HCT116 (cell line): ENCODE measurements at regions not wholly inside any gene's neighbourhood (a gene's known extent, or its start where the extent isn't known, plus 50 kb on each side); places are given as distances from the start of the nearest gene placed in this dataset.
A peak's percentile ranks its signal among the peaks of the same experiment; 100 is the strongest.

Source experiments
- ELF1 ChIP-seq: IDR thresholded peaks from 2 replicates; pipeline ENCODE4 v1.6.1; 2012; ENCODE audit warnings: low read depth, borderline replicate concordance
- EZH2 ChIP-seq: fragments of 200-600 bp; sonication (generic); IDR thresholded peaks from 2 replicates; pipeline ENCODE4 v1.6.1; 2017; ENCODE audit warnings: antibody characterized with exemption, mixed run types
- JUND ChIP-seq: IDR thresholded peaks from 2 replicates; pipeline ENCODE4 v1.6.1; 2012
- POLR2A ChIP-seq: IDR thresholded peaks from 2 replicates; pipeline ENCODE4 v1.7.0; 2011; ENCODE audit warnings: borderline replicate concordance; ENCODE audit not compliant: insufficient read depth, insufficient read length; ENCODE audit errors: extremely low read depth
- POLR2AphosphoS5 ChIP-seq: IDR thresholded peaks from 2 replicates; pipeline ENCODE4 v1.6.1; 2011; ENCODE audit warnings: mild to moderate bottlenecking, low read depth, low read length, moderate library complexity
- SIN3A ChIP-seq: IDR thresholded peaks from 2 replicates; pipeline ENCODE4 v1.6.1; 2012; ENCODE audit warnings: low read depth
- TCF7L2 ChIP-seq: IDR thresholded peaks from 2 replicates; pipeline ENCODE4 v1.7.0; 2011; ENCODE audit warnings: borderline replicate concordance, inconsistent platforms; ENCODE audit not compliant: insufficient read depth, insufficient read length; ENCODE audit errors: extremely low read depth
- TF ChIP-seq, protein P1 (sequence below), 3 experiments: fragments of 200-600 bp in 1 of 3; sonication (generic) in 1 of 3; IDR thresholded peaks in 2 of 3; conservative IDR thresholded peaks in 1 of 3; 2 replicates each; pipeline ENCODE4 v1.5.1; 2012 to 2017; ENCODE audit warnings: low read depth in 2 of 3, low read length in 2 of 3, antibody characterized with exemption in 1 of 3, borderline replicate concordance in 1 of 3, control low read depth in 1 of 3, mild to moderate bottlenecking in 1 of 3, mixed read lengths in 1 of 3, mixed run types in 1 of 3, moderate library complexity in 1 of 3; ENCODE audit not compliant: insufficient read depth in 1 of 3
- TF ChIP-seq, protein P2 (sequence below): IDR thresholded peaks from 2 replicates; pipeline ENCODE4 v1.6.1; 2012

DNA sequence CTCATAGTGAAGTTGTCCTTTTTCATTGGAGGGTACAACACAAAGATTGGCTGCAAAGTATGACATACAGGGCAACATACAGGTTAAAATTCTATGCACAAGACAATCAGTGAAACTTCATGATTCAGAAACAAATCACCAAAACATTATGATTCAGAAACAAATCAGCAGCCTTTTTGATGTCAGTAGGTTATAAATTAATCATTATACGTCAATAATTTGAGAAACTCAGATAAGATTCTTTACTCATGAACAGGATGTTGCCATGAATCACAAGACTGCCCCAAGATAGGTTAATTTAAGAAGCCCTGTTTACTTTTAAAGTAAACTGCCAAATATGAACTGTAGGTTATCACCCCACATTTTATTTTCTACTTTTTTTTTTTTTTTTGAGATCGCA lies 62.2 kb upstream of the IL33 start:
- TF ChIP-seq, protein P1, sequence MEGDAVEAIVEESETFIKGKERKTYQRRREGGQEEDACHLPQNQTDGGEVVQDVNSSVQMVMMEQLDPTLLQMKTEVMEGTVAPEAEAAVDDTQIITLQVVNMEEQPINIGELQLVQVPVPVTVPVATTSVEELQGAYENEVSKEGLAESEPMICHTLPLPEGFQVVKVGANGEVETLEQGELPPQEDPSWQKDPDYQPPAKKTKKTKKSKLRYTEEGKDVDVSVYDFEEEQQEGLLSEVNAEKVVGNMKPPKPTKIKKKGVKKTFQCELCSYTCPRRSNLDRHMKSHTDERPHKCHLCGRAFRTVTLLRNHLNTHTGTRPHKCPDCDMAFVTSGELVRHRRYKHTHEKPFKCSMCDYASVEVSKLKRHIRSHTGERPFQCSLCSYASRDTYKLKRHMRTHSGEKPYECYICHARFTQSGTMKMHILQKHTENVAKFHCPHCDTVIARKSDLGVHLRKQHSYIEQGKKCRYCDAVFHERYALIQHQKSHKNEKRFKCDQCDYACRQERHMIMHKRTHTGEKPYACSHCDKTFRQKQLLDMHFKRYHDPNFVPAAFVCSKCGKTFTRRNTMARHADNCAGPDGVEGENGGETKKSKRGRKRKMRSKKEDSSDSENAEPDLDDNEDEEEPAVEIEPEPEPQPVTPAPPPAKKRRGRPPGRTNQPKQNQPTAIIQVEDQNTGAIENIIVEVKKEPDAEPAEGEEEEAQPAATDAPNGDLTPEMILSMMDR (IDR thresholded peaks at IDR 0.05 in 2 of 3, conservative IDR thresholded peaks at IDR 0.05 in 1 of 3; ENCODE audit: borderline replicate concordance in 1 of 3, insufficient read depth in 1 of 3, low read depth in 2 of 3, low read length in 2 of 3), result no peak
- TF ChIP-seq POLR2A (no peak), TCF7L2 (no peak), EZH2 (no peak), ELF1 (no peak), POLR2AphosphoS5 (no peak), JUND (peak; percentile 26; the same call in 1 of the 2 replicates), SIN3A (no peak)
- TF ChIP-seq, protein P2, sequence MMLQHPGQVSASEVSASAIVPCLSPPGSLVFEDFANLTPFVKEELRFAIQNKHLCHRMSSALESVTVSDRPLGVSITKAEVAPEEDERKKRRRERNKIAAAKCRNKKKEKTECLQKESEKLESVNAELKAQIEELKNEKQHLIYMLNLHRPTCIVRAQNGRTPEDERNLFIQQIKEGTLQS, result no peak
